ENCODE measurements at regions not wholly inside any gene's neighbourhood (a gene's known extent, or its start where the extent isn't known, plus 50 kb on each side); places are given as distances from the start of the nearest gene placed in this dataset.

DNA sequence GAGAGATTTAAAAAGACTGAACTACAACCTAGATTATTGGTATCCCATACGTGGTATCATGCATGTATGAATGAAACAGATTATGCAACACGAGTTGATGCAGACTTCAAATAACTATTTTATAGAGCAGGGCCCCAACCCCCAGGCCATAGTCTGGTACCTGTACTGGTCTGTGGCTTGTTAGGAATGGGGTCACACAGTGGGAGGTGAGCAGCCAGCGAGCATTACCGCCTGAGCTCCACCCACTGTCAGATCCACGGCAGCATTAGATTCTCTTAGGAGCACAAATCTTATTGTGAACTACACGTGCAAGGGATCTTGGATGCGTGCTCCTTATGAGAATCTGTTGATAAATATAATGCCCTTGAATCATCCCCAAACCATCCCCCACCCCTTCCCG is 320.2 kb downstream of the TBC1D4 start:
- TF ChIP-seq, protein P1, sequence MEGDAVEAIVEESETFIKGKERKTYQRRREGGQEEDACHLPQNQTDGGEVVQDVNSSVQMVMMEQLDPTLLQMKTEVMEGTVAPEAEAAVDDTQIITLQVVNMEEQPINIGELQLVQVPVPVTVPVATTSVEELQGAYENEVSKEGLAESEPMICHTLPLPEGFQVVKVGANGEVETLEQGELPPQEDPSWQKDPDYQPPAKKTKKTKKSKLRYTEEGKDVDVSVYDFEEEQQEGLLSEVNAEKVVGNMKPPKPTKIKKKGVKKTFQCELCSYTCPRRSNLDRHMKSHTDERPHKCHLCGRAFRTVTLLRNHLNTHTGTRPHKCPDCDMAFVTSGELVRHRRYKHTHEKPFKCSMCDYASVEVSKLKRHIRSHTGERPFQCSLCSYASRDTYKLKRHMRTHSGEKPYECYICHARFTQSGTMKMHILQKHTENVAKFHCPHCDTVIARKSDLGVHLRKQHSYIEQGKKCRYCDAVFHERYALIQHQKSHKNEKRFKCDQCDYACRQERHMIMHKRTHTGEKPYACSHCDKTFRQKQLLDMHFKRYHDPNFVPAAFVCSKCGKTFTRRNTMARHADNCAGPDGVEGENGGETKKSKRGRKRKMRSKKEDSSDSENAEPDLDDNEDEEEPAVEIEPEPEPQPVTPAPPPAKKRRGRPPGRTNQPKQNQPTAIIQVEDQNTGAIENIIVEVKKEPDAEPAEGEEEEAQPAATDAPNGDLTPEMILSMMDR (IDR thresholded peaks at IDR 0.05): no peak
- TF ChIP-seq POLR2A (IDR thresholded peaks at IDR 0.05): no peak
